ENCODE measurements at regions not wholly inside any gene's neighbourhood (a gene's known extent, or its start where the extent isn't known, plus 50 kb on each side); places are given as distances from the start of the nearest gene placed in this dataset.

- H3K4me3 ChIP-seq, result no peak overlapping the region
- H3K27me3 ChIP-seq (ENCODE audit: control insufficient read depth in 3 of 3, insufficient read depth in 3 of 3, low read length in 2 of 3), result no peaks in the 10 kb centered on the region
- no peak for TF ChIP-seq CTCF (IDR thresholded peaks at IDR 0.05; ENCODE audit: control extremely low read depth, extremely low read depth)
- no peaks in the 10 kb centered on the region for H3K36me3 ChIP-seq (ENCODE audit: control insufficient read depth in 4 of 4, insufficient read depth in 4 of 4, low read length in 4 of 4)
- DNase-seq (no peak), ATAC-seq (ENCODE audit: insufficient read depth, low FRiP score) (no peak)
- H3K9ac ChIP-seq (ENCODE audit: insufficient read depth in 1 of 2, low read length in 2 of 2), result no peak overlapping the region
- H3K27ac ChIP-seq (ENCODE audit: low read depth in 1 of 2, low read length in 1 of 2), result no peak overlapping the region
- WGBS, 2 donors, result 81 to 85% methylated on average over 8 of the region's 8 CpGs
- no peaks in the 10 kb centered on the region for H3K4me1 ChIP-seq (ENCODE audit: control insufficient read depth in 5 of 5, insufficient read depth in 5 of 5, low read length in 5 of 5)
- H3K9me3 ChIP-seq (ENCODE audit: control insufficient read depth in 4 of 4, insufficient read depth in 3 of 4, low read length in 3 of 4), result no peaks in the 10 kb centered on the region
Measured at GRCh38 chr11:127057126-127057525, 56.6 kb upstream of the KIRREL3 start.

DNA sequence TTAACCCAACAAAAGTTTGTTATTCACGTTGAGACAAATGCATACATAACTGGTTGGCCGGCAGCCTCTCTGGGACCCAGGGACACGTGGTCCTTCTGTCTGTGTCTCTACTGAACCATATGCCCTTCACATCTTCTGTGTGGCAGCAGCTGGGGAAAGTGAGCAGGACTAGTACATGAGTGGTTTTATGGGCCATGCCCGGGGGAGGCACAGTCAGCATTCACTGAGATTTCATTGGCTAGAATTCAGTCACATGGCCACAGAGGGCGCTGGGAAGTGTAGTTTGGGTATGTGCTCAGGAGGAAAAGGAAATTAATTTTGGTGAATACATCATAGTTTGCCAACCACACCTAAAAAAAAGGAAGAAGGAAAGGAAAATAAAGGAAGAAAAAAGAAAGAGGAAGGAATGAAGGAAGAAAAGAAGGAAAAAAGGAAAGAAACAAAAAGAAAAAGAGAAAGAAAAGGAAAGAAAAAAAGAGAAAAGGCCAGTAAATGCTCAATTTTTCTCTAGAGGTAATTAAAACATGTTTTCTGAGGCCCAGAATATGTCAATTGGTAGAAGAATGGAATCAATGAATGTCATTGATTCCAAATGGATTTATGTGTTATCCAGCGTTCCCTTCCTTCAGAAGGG is 55.9 kb upstream of the KIRREL3 start:
- ATAC-seq (ENCODE audit: insufficient read depth, low FRiP score), result no peak

GRCh38 chr11:127055236-127055635 is 54.7 kb upstream of the KIRREL3 start:
- 76 to 84% methylated on average over 6 of the region's 6 CpGs for WGBS, 2 donors

More for the DNA sequence above, 55.9 kb upstream of the KIRREL3 start:
- WGBS, 2 donors, result 82 to 87% methylated on average over 6 of the region's 6 CpGs
- Histone ChIP-seq H3K27me3 (ENCODE audit: control insufficient read depth in 3 of 3, insufficient read depth in 3 of 3, low read length in 2 of 3) (no peaks in the 10 kb centered on the region), H3K4me3 (no peak overlapping the region), H3K9me3 (ENCODE audit: control insufficient read depth in 4 of 4, insufficient read depth in 3 of 4, low read length in 3 of 4) (no peaks in the 10 kb centered on the region), H3K36me3 (ENCODE audit: control insufficient read depth in 4 of 4, insufficient read depth in 4 of 4, low read length in 4 of 4) (no peaks in the 10 kb centered on the region), H3K4me1 (ENCODE audit: control insufficient read depth in 5 of 5, insufficient read depth in 5 of 5, low read length in 5 of 5) (no peaks in the 10 kb centered on the region), H3K27ac (ENCODE audit: low read depth in 1 of 2, low read length in 1 of 2) (no peak overlapping the region), H3K9ac (ENCODE audit: insufficient read depth in 1 of 2, low read length in 2 of 2) (no peak overlapping the region)
- no peak for DNase-seq
- no peak for TF ChIP-seq CTCF (IDR thresholded peaks at IDR 0.05; ENCODE audit: control extremely low read depth, extremely low read depth)

More at GRCh38 chr11:127055236-127055635, 54.7 kb upstream of the KIRREL3 start:
- Histone ChIP-seq H3K4me1 (ENCODE audit: control insufficient read depth in 5 of 5, insufficient read depth in 5 of 5, low read length in 5 of 5) (no peaks in the 10 kb centered on the region), H3K27ac (ENCODE audit: low read depth in 1 of 2, low read length in 1 of 2) (no peak overlapping the region), H3K9me3 (ENCODE audit: control insufficient read depth in 4 of 4, insufficient read depth in 3 of 4, low read length in 3 of 4) (no peaks in the 10 kb centered on the region), H3K4me3 (no peak overlapping the region), H3K36me3 (ENCODE audit: control insufficient read depth in 4 of 4, insufficient read depth in 4 of 4, low read length in 4 of 4) (no peaks in the 10 kb centered on the region), H3K27me3 (ENCODE audit: control insufficient read depth in 3 of 3, insufficient read depth in 3 of 3, low read length in 2 of 3) (no peaks in the 10 kb centered on the region), H3K9ac (ENCODE audit: insufficient read depth in 1 of 2, low read length in 2 of 2) (no peak overlapping the region)
- DNase-seq (peak in 2 of 3 donors; percentile 14 to 64), ATAC-seq (ENCODE audit: insufficient read depth, low FRiP score) (no peak)
- TF ChIP-seq CTCF (IDR thresholded peaks at IDR 0.05; ENCODE audit: control extremely low read depth, extremely low read depth), result no peak
